ENCODE measurements at regions not wholly inside any gene's neighbourhood (a gene's known extent, or its start where the extent isn't known, plus 50 kb on each side); places are given as distances from the start of the nearest gene placed in this dataset.
A peak's percentile ranks its signal among the peaks of the same experiment; 100 is the strongest.

- H3K4me3 ChIP-seq, result no peak overlapping the region
- no peaks in the 10 kb centered on the region for H3K36me3 ChIP-seq
- no peak overlapping the region for H3K27ac ChIP-seq
- no peaks in the 10 kb centered on the region for H3K4me1 ChIP-seq
- H3K9me3 ChIP-seq, result no peaks in the 10 kb centered on the region
- no peak for ATAC-seq
- no peak for TF ChIP-seq CTCF (IDR thresholded peaks at IDR 0.05)
- no peak for DNase-seq
- peaks cover 0 to 8% of the 10 kb centered on the region in 2 donors for H3K27me3 ChIP-seq
- intact Hi-C loops (cut with DNase I), result no loop called here
These were observed 448.9 kb downstream of the MAGEB5 start for GRCh38 chrX:26664919-26665318.

GRCh38 chrX:26653050-26653449 lies 437.1 kb downstream of the MAGEB5 start:
- intact Hi-C loops (cut with DNase I), result no loop called here
- TF ChIP-seq CTCF (IDR thresholded peaks at IDR 0.05), result no peak

GRCh38 chrX:26651755-26652154 lies 435.8 kb downstream of the MAGEB5 start:
- intact Hi-C loops (cut with DNase I), result no loop called here
- Histone ChIP-seq H3K4me1 (no peaks in the 10 kb centered on the region), H3K27me3 (no peaks in the 10 kb centered on the region), H3K4me3 (no peak overlapping the region), H3K9me3 (peaks cover 3 to 17% of the 10 kb centered on the region in 2 donors), H3K36me3 (no peaks in the 10 kb centered on the region), H3K27ac (no peak overlapping the region)
- TF ChIP-seq CTCF (IDR thresholded peaks at IDR 0.05), result no peak
- DNase-seq (no peak), ATAC-seq (no peak)

More at GRCh38 chrX:26653050-26653449, 437.1 kb downstream of the MAGEB5 start:
- Histone ChIP-seq H3K4me1 (no peaks in the 10 kb centered on the region), H3K9me3 (peaks cover 3 to 17% of the 10 kb centered on the region in 2 donors), H3K4me3 (no peak overlapping the region), H3K36me3 (no peaks in the 10 kb centered on the region), H3K27ac (no peak overlapping the region), H3K27me3 (no peaks in the 10 kb centered on the region)
- ATAC-seq, result no peak
- DNase-seq, result no peak

- ATAC-seq, result no peak
- Histone ChIP-seq H3K27ac (no peak overlapping the region), H3K4me1 (no peaks in the 10 kb centered on the region), H3K9me3 (peaks cover 3 to 15% of the 10 kb centered on the region in 2 donors), H3K27me3 (no peaks in the 10 kb centered on the region), H3K36me3 (no peaks in the 10 kb centered on the region), H3K4me3 (no peak overlapping the region)
- TF ChIP-seq CTCF (IDR thresholded peaks at IDR 0.05), result peak in 1 of 2 donors; percentile 33
- no peak for DNase-seq
- intact Hi-C loops (cut with DNase I), result no loop called here
These were observed 433.6 kb downstream of the MAGEB5 start for GRCh38 chrX:26649534-26649933.

DNA sequence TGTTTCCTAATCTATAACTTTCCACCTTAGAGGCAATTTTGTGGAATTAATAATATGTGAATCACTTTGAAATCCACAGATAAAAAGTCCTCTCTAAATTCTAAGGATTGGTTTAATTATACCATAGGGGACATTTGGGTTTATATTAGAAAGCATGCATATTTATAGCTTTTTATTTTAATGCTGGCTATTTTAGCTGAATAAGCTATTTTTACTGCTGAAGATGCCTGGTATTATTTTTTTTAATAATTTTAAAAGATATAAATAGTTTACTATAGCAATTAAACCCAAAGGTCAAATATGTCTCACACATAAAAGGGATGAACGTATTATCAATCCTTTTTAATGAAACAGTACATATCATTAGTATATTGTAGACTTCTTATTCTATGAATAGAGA lies 415.4 kb downstream of the MAGEB5 start:
- no peaks in the 10 kb centered on the region for H3K9me3 ChIP-seq
- H3K27me3 ChIP-seq, result no peaks in the 10 kb centered on the region
- H3K27ac ChIP-seq, result no peak overlapping the region
- no peaks in the 10 kb centered on the region for H3K36me3 ChIP-seq
- intact Hi-C loops (cut with DNase I), result no loop called here
- no peak overlapping the region for H3K4me3 ChIP-seq
- DNase-seq (no peak), ATAC-seq (no peak)
- no peaks in the 10 kb centered on the region for H3K4me1 ChIP-seq
- no peak for TF ChIP-seq CTCF (IDR thresholded peaks at IDR 0.05)
